Stimulated activated CD8-positive, alpha-beta memory T cell treated with anti-CD3 and anti-CD28 coated beads, Interleukin-15, amount 100 ng/mL, for 24 hours (primary cell): ENCODE measurements at regions not wholly inside any gene's neighbourhood (a gene's known extent, or its start where the extent isn't known, plus 50 kb on each side); places are given as distances from the start of the nearest gene placed in this dataset.
"Not testable (repeated sequence)": the region's sequence is repeated elsewhere in the genome, so short reads cannot be mapped to it uniquely, and the experiment has no call there.

Experiments used
- DNase-seq: peaks from one replicate; pipeline ENCODE4 v3.0.0-alpha.2; 2020; ENCODE audit warnings: low read depth

DNA sequence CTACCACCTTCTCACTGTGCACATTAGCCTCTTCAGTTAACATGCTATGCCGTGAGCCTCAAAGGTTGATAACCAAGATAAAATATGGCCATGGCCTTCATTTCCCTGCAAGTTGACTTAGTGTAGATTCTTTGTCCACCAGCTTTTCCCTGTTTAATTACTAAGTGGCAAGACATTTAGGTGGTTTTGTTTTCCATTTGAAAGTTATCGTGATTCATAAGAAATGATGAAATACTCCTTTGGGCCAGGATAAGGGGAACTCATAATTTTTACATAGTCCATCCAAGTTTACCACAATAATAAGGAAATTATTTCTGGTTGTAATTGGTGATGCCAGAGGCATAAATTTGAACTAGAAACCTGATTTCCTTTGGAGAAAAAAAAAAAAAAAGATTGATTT is 609.6 kb downstream of the TAF11L14 start:
- no peak for DNase-seq

DNA sequence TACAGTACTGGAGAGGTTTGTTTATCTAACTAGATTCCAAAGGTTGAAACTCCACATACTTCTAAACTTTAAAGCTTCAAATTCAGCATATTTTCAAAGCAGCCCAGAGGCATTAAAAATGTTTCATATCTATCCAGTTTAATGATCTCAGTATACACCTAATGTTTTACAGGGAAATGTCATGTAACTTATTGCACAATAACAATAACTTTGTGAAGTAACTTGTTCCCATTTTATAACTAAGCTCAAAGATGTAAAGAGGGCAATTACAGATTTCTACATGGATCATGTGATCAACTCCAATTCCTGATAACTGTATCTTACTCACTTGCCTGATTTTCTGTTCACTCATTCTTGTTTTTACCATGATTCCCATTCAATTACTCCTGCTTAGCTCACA is 610.0 kb downstream of the TAF11L14 start:
- DNase-seq, result no peak

DNA sequence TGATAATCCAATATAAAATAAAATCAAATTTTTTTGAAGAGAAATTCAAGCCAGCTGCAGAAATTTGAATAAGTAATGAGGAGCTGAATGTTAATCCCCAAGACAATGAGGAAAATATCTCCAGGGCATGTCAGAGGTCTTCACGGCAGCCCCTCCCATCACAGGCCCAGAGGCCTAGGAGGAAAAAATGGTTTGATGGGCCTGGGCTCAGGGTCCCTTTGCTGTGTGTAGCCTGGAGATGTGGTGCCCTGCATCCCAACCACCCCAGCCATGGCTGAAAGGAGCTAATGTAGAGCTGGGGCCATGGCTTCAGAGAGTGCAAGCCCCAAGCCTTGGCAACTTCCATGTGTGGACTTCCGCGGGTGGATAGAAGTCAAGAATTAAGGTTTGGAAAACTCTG is 618.3 kb downstream of the TAF11L14 start:
- no peak for DNase-seq

DNA sequence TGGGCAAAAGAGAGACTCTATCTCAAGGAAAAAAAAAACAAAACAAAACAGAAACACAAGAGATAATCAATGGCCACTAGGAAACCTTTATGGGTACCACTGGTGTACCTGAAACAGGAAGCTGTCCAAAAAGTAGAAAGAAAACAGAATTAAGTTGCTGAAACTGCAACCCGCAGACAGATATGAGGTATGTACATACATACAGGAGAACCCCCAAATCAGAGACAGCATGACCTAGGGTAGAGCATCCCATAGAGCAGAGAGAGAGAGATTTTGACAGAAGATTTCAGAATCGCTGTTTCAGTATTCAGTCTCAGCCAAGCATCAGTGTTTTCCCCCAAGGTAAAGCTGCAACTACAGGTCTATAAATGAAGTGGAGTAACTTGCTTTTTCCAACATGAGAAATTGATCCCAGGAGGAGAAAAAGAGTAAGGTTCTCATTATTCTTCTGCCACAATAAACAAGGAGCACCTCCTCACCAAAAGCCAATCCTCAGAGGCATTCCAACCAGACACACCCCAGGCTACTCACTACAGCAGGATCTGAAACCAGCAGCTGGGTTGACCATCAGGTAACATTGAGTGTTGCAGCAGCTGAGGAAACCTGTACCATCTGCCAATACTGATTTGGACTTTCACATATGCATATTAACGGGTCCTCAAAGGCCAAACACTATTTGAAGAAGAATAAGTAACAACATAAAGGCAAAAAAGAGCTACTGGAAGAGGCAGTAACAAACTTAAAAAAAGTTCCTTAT is 630.0 kb downstream of the TAF11L14 start:
- no peak for DNase-seq

DNA sequence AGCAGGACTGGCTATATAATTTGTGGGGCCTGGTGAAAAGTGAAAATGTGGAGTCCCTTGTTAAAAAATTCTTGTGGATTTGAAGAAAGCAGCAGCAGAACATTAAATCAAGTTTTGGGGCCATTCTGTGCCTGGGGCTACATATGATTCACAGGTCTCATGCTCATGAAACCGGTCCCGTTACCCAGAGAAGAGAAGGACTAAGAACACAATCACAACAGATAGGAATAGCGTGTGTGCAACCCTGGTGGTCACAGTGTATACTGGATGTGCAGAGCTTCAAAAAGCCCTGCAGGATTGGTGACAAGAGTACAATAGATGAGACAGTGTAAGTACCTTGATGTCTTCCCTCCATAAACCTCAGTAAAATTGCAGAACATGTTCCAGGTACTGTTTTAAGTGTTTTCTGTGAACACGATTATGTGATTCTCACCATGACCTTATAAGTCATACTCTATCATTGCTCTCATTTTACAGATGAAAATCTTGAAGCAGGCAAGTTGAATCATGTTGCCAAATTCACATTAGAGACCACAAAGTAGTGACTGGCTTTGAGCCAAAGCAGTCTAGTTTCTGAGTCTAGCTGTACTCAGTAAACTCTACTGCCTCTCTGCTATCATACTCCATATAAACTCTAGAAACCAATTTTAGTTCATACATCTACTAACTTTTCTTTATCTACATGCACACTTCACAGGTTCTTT is 636.5 kb downstream of the TAF11L14 start:
- DNase-seq, result no peak

GRCh38 chr5:18276939-18277338 is 642.7 kb downstream of the TAF11L14 start:
- no peak for DNase-seq

DNA sequence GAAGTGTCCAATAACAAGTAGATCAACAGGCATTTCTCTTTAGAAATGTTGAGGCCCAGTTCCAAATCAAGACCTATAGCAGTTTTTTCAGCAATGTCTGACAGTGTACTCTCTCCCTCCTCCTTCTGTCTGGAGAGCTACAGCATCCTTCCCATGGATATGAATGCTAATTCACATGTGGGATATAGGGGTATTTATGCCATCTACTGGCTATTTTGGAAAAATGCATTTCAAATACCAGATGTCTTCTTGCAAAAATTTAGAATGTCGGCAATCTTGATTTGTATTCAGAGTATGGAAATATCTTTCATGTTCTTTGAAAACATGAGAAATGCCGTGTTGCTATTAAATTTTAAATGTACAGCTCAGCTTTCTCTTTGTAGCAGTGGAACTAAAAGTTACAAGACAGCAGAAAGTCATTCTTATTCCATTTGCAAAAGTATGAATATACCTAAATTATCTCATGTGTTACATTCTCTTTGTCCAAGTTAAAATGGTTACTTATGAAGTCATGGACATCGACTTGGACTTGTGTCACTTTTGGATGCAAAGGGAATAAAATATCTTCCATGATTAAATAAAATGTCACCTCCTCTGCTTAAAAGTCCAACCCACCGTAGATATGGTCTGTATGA is 647.8 kb downstream of the TAF11L14 start:
- no peak for DNase-seq

DNA sequence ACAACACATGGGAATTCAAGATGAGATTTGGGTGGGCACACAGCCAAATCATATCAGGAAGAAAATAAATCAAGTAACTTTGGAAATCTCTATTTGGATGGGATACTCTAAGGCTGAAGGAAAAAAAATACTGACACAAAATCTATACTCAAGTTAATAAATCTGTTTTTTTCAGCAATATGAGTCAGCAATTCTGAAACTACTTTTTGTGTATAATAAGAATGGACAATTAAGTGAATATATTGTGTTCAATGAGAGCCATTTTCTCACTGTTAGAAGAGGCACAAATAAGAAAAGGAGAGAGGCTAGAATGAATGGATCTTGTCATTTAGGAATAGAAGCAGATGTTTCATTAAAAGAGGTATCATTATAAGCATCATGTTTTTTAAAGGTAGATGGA is 651.0 kb downstream of the TAF11L14 start:
- DNase-seq, result no peak

GRCh38 chr5:18292146-18292545 is 657.9 kb downstream of the TAF11L14 start:
- no peak for DNase-seq

DNA sequence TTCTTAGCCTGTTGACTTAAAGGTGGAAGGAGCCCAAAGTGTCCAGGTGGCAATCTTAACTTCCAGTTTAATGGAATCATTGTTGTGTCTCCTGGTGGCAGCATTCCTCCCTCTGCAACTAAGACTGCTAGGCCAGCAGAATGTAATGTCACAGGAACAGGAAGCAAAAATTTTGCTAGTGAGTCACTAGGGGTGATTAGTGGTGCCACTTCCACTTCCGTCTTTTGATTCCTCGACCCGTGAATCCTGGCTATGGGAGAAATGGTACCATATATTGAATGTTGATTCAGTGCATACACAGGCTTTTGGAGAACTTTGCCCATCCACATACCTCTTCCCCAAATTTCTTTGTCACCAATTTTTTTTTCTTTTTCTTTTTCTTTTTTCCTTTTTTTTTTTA is 661.4 kb downstream of the TAF11L14 start:
- not testable (repeated sequence) for DNase-seq

GRCh38 chr5:18299166-18299565 is 664.9 kb downstream of the TAF11L14 start:
- no peak for DNase-seq

- no peak for DNase-seq
Measured at GRCh38 chr5:18305288-18305924, 671.1 kb downstream of the TAF11L14 start.

GRCh38 chr5:18311266-18311665 is 677.0 kb downstream of the TAF11L14 start:
- no peak for DNase-seq

DNA sequence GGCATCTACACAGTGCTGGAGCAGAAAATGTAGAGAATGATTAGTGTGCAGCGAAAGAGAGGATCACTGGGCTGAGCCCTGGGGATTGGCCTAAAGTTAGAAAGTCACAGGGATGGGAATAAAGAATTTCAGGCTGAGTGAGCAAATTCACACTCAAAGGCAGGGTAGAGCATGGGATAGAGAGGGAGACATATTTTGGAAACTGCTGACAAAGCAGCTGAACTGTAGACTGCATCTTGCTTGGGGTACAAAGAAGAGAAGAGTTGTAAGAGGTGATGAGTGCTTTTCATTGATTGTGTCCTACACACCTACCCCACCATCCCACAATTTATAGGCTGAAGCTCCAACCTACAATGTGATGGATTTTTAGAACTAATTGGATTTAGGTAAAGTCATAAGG is 677.8 kb downstream of the TAF11L14 start:
- DNase-seq, result no peak

GRCh38 chr5:18314192-18314778 is 680.0 kb downstream of the TAF11L14 start:
- DNase-seq, result no peak

DNA sequence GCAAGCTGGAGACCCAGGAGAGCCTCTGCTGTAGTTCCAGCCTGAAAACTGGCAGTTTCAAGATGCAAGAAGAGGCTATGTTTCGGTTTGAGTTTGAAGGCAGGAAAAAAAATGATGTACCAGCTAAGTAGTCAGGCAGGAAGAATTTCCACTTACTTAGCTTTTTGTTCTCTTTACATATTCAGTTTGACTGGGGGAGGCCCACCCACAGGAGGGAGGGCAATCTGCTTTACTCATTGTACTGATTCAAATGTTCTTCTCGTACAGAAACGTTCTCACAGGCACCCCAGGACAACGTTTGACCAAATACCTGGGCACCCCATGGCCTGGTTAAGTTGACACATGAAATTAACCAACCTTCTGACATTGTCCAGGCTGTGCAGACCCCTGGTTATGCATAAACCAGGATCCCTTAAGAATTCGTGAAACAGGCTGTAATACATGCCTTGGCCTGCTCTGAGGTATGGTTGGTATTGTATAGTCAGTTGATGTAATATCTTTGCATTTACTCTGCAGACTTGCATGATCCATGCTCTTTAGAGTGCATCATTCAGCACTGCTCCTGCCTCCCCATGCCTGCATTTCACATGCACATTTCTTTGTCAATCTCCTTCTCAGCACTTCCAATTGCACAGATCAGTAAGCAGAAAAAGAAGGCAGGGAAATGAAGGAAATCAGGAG is 687.1 kb downstream of the TAF11L14 start:
- no peak for DNase-seq

DNA sequence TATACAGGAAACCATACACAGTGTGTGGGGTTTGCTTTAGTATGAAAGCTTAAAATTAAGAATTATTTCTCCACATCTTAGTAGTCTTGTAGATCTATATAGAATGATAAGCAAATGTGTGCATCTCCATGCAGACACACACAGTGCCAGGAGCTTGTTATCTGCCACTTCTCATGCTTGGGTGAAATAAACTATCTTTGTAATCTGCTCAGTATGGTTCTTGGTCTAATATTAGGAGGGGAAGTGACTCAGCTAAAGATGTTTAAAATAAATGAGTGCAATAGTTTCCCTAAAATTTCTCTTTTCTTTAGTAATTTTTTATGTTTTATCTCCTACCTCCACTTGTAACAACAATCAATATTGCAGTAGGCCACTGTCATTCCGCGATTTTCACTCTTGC is 689.6 kb downstream of the TAF11L14 start:
- DNase-seq, result no peak

DNA sequence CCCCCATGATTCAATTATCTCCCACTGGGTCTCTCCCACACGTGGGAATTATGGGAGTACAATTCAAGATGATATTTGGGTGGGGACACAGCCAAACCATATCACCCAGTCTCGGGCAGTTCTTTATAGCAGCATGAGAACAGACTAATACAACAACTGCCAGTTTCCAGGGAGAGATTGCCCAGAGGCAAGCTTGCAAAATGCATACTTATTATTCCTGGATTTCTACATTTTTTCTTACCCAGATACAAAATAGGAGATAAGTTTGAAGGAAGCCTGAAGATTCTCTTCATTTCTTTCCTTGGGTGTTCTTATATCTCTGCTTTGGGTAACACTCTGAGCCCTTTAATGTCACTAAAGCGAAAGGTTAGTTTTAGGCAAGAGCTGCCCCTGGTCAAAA is 691.2 kb downstream of the TAF11L14 start:
- no peak for DNase-seq

GRCh38 chr5:18329328-18329727 is 695.1 kb downstream of the TAF11L14 start:
- no peak for DNase-seq

- no peak for DNase-seq
Measured at GRCh38 chr5:18333841-18334240, 699.6 kb downstream of the TAF11L14 start.

- no peak for DNase-seq
Measured at GRCh38 chr5:18334949-18335348, 700.7 kb downstream of the TAF11L14 start.

DNA sequence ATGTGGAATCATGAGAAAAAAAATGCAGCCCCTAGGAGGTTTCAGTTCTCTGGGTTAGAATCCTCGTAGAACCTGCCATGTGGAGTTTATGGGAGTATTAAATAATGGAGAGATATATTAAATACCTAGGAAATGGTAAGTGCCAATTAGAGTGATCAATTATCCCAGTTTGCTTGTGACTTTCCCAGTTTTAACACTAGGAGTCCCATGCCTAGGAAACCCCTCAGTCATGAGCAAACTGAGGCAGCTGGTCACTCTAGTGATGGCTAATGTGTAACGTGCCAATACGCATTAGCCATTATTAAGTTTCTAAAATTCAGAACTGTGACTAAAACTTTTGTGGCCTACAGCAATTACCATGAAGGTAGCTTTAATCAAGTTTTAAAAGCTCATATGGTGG is 720.6 kb downstream of the TAF11L14 start:
- DNase-seq, result no peak
